ENCODE measurements at regions not wholly inside any gene's neighbourhood (a gene's known extent, or its start where the extent isn't known, plus 50 kb on each side); places are given as distances from the start of the nearest gene placed in this dataset.

DNA sequence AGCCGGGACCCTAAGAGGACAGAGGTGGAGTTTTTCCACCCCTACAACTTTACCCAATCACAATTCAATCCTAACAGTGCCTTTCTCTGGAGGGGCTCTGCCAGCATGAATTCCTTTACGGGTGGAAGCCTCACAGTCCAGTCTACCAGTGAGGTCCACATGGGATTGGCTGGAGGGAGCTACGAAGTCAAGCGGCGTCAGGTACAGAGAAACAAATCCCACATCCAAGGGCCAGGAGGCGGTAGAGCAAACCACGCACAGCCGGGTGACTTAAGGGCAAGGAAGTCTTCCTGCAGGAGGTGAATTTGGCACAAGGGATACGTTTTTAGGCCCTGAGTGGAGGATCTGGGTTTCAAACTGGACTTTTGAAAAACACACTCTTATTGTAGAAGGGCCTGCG, 199.6 kb downstream of the UQCRFS1 start:
- intact Hi-C loops (cut with DNase I): no loop called here
- Histone ChIP-seq H3K27me3 (no peaks in the 10 kb centered on the region), H3K9me3 (no peaks in the 10 kb centered on the region)

GRCh38 chr19:29012457-29012856, 200.5 kb downstream of the UQCRFS1 start:
- Histone ChIP-seq H3K4me3 (no peak overlapping the region), H3K4me1 (no peaks in the 10 kb centered on the region), H3K27ac (no peak overlapping the region), H3K9ac (ENCODE audit: low read depth in 2 of 2, low read length in 2 of 2) (no peak overlapping the region), H3K9me3 (no peaks in the 10 kb centered on the region), H3K36me3 (no peaks in the 10 kb centered on the region), H3K27me3 (no peaks in the 10 kb centered on the region)
- intact Hi-C loops (cut with DNase I): no loop called here
- TF ChIP-seq, protein P1, sequence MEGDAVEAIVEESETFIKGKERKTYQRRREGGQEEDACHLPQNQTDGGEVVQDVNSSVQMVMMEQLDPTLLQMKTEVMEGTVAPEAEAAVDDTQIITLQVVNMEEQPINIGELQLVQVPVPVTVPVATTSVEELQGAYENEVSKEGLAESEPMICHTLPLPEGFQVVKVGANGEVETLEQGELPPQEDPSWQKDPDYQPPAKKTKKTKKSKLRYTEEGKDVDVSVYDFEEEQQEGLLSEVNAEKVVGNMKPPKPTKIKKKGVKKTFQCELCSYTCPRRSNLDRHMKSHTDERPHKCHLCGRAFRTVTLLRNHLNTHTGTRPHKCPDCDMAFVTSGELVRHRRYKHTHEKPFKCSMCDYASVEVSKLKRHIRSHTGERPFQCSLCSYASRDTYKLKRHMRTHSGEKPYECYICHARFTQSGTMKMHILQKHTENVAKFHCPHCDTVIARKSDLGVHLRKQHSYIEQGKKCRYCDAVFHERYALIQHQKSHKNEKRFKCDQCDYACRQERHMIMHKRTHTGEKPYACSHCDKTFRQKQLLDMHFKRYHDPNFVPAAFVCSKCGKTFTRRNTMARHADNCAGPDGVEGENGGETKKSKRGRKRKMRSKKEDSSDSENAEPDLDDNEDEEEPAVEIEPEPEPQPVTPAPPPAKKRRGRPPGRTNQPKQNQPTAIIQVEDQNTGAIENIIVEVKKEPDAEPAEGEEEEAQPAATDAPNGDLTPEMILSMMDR (IDR thresholded peaks at IDR 0.05): no peak
- no peak for DNase-seq

More for the DNA sequence above, 199.6 kb downstream of the UQCRFS1 start:
- H3K27ac ChIP-seq: no peak overlapping the region
- no peak for DNase-seq
- H3K36me3 ChIP-seq: no peaks in the 10 kb centered on the region
- H3K4me3 ChIP-seq: no peak overlapping the region
- no peaks in the 10 kb centered on the region for H3K4me1 ChIP-seq
- TF ChIP-seq, protein P1 (IDR thresholded peaks at IDR 0.05): no peak
- no peak overlapping the region for H3K9ac ChIP-seq (ENCODE audit: low read depth in 2 of 2, low read length in 2 of 2)

GRCh38 chr19:29010276-29010675, 202.7 kb downstream of the UQCRFS1 start:
- DNase-seq: no peak

GRCh38 chr19:29006057-29006735, 206.8 kb downstream of the UQCRFS1 start:
- Histone ChIP-seq H3K27me3 (no peaks in the 10 kb centered on the region), H3K27ac (no peak overlapping the region), H3K9ac (ENCODE audit: low read depth in 2 of 2, low read length in 2 of 2) (no peak overlapping the region), H3K4me3 (no peak overlapping the region), H3K4me1 (no peaks in the 10 kb centered on the region), H3K9me3 (no peaks in the 10 kb centered on the region), H3K36me3 (no peaks in the 10 kb centered on the region)
- intact Hi-C loops (cut with DNase I): no loop called here
- TF ChIP-seq, protein P1 (IDR thresholded peaks at IDR 0.05): no peak
- no peak for DNase-seq

More at GRCh38 chr19:29010276-29010675, 202.7 kb downstream of the UQCRFS1 start:
- H3K9me3 ChIP-seq: no peaks in the 10 kb centered on the region
- H3K4me3 ChIP-seq: no peak overlapping the region
- no peak overlapping the region for H3K9ac ChIP-seq (ENCODE audit: low read depth in 2 of 2, low read length in 2 of 2)
- TF ChIP-seq, protein P1 (IDR thresholded peaks at IDR 0.05): no peak
- no peaks in the 10 kb centered on the region for H3K27me3 ChIP-seq
- H3K27ac ChIP-seq: no peak overlapping the region
- no peaks in the 10 kb centered on the region for H3K4me1 ChIP-seq
- intact Hi-C loops (cut with DNase I): no loop called here
- H3K36me3 ChIP-seq: no peaks in the 10 kb centered on the region

GRCh38 chr19:29004796-29005195, 208.2 kb downstream of the UQCRFS1 start:
- intact Hi-C loops (cut with DNase I): no loop called here
- Histone ChIP-seq H3K36me3 (no peaks in the 10 kb centered on the region), H3K27me3 (no peaks in the 10 kb centered on the region), H3K4me3 (no peak overlapping the region), H3K9ac (ENCODE audit: low read depth in 2 of 2, low read length in 2 of 2) (no peak overlapping the region), H3K4me1 (no peaks in the 10 kb centered on the region), H3K27ac (no peak overlapping the region), H3K9me3 (no peaks in the 10 kb centered on the region)
- TF ChIP-seq, protein P1 (IDR thresholded peaks at IDR 0.05): no peak
- DNase-seq: no peak
